Kidney (tissue), 13 donors: ENCODE measurements at regions not wholly inside any gene's neighbourhood (a gene's known extent, or its start where the extent isn't known, plus 50 kb on each side); places are given as distances from the start of the nearest gene placed in this dataset.
A peak's percentile ranks its signal among the peaks of the same experiment; 100 is the strongest.
"Not testable (repeated sequence)": the region's sequence is repeated elsewhere in the genome, so short reads cannot be mapped to it uniquely, and the experiment has no call there.

Source experiments
- DNase-seq, 5 donors: peaks; one replicate each; pipeline ENCODE4 v3.0.0-alpha.2; 2013 to 2020
- FAIRE-seq: peaks from 2 replicates; lab custom pipeline; 2012; peaks lifted over from hg19 to GRCh38; lab: Jason Lieb, UNC
- H3K27ac ChIP-seq, 2 donors: one replicate each; pipeline ENCODE4 v1.7.0; 2013; ENCODE audit warnings: low read depth in 2 of 2, low read length in 2 of 2, inconsistent platforms in 1 of 2
- H3K27me3 ChIP-seq: one replicate; pipeline ENCODE4 v1.7.1; 2013; ENCODE audit warnings: low read length, inconsistent platforms; ENCODE audit not compliant: control insufficient read depth, insufficient read depth
- H3K36me3 ChIP-seq, 3 donors: one replicate each; pipeline versions ENCODE4 v1.7.0 to v1.7.1; 2013; ENCODE audit warnings: low read length in 3 of 3, control low read depth in 1 of 3, inconsistent platforms in 1 of 3; ENCODE audit not compliant: insufficient read depth in 3 of 3, control insufficient read depth in 2 of 3
- H3K4me1 ChIP-seq, 3 donors: one replicate each; pipeline versions ENCODE4 v1.7.0 to v1.7.1; 2013; ENCODE audit warnings: low read length in 3 of 3, inconsistent platforms in 1 of 3, low read depth in 1 of 3; ENCODE audit not compliant: control insufficient read depth in 2 of 3, insufficient read depth in 2 of 3
- H3K4me3 ChIP-seq, 3 donors: one replicate each; pipeline versions ENCODE4 v1.7.0 to v1.8.1; 2013; ENCODE audit warnings: low read length in 3 of 3, control low read depth in 1 of 3, inconsistent platforms in 1 of 3
- H3K9ac ChIP-seq, 3 donors: one replicate each; pipeline versions ENCODE4 v1.7.0 to v1.7.1; 2013; ENCODE audit warnings: low read length in 3 of 3, control low read depth in 1 of 3, inconsistent platforms in 1 of 3
- H3K9me3 ChIP-seq, 3 donors: one replicate each; pipeline versions ENCODE4 v1.7.0 to v1.7.1; 2013; ENCODE audit warnings: low read length in 3 of 3, control low read depth in 1 of 3, inconsistent platforms in 1 of 3; ENCODE audit not compliant: control insufficient read depth in 2 of 3, insufficient read depth in 1 of 3
- intact Hi-C: fragments of 100-400 bp; cut with DNase I; formaldehyde crosslinking; loops from one replicate; pipeline ENCODE4 v1.11.1; 2022
- TF ChIP-seq, protein P1 (sequence below): IDR thresholded peaks from 3 replicates; pipeline ENCODE4 v1.5.1; 2012; ENCODE audit warnings: mild to moderate bottlenecking, moderate library complexity, borderline replicate concordance; ENCODE audit not compliant: insufficient read depth; ENCODE audit errors: extremely low read depth
- donor health status: control.
- donor health status: control.
- donor health status: control.
- donor health status: control.
- donor health status: control.
- donor health status: DM: yes; HTN: yes; CAD: no.
- donor health status: Normal renal cell carcinoma (clear cell type).

DNA sequence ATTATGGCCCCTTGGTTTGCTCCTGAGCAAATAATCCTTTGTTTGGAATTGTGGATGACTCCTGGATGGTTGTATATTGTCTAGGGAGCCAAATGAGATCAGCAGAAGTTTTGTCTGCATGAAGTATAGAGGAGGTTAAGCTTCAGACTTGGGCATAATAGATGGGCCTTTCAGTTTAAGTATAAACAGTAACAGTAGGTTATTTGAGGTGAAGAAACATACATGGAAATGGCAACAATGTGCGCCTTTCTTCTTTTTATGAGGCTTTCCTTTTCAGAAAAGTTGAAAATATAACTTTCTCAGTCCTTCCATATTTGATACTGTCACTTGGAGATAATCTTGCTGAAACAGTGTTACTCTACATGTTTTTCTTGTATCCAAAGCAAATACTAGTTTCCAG is 63.7 kb upstream of the PPP1R12A start:
- DNase-seq = no peak
- no peak overlapping the region for H3K4me3 ChIP-seq
- H3K9ac ChIP-seq = no peak overlapping the region
- H3K36me3 ChIP-seq = no peaks in the 10 kb centered on the region
- H3K27me3 ChIP-seq = no peaks in the 10 kb centered on the region
- no peak for FAIRE-seq
- TF ChIP-seq, protein P1, sequence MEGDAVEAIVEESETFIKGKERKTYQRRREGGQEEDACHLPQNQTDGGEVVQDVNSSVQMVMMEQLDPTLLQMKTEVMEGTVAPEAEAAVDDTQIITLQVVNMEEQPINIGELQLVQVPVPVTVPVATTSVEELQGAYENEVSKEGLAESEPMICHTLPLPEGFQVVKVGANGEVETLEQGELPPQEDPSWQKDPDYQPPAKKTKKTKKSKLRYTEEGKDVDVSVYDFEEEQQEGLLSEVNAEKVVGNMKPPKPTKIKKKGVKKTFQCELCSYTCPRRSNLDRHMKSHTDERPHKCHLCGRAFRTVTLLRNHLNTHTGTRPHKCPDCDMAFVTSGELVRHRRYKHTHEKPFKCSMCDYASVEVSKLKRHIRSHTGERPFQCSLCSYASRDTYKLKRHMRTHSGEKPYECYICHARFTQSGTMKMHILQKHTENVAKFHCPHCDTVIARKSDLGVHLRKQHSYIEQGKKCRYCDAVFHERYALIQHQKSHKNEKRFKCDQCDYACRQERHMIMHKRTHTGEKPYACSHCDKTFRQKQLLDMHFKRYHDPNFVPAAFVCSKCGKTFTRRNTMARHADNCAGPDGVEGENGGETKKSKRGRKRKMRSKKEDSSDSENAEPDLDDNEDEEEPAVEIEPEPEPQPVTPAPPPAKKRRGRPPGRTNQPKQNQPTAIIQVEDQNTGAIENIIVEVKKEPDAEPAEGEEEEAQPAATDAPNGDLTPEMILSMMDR = no peak
- intact Hi-C loops = no loop called here
- H3K27ac ChIP-seq = no peak overlapping the region
- no peaks in the 10 kb centered on the region for H3K4me1 ChIP-seq
- no peaks in the 10 kb centered on the region for H3K9me3 ChIP-seq

DNA sequence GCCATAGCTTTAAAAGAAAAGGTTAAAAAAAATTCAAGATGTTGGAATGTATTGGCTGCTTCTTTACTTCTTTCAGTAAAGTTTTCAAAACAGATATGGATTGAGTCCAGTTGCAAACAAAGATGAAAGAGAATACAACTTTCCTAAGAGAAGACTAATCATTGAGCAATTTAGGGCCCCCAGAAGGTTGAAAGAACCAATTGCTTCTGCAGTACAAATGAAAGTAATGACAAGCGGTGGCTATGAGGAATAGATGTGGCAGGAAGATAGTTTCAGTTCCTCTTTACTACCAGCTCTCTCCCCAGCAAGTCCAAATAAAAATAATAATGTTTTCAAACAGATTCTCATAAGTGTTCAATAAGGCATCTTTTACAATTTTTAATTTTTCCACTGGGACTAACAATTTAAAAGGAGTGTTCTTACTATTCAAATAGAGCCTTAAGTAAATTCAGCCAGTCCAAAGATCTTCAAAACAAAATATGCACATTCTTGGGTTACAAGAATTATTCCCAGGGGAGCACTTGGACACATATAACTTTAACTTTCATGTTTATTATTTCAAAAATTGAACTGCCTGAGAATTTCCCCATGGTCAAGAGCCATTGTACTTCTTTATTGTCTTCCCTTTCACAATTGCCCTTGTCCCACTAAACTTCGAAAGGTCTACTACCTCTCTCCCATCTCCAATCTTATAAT is 62.3 kb upstream of the PPP1R12A start:
- no peak overlapping the region for H3K9ac ChIP-seq
- no peak for FAIRE-seq
- no peaks in the 10 kb centered on the region for H3K4me1 ChIP-seq
- no peaks in the 10 kb centered on the region for H3K9me3 ChIP-seq
- intact Hi-C loops = no loop called here
- H3K4me3 ChIP-seq = no peak overlapping the region
- no peaks in the 10 kb centered on the region for H3K36me3 ChIP-seq
- H3K27ac ChIP-seq = no peak overlapping the region
- no peaks in the 10 kb centered on the region for H3K27me3 ChIP-seq
- peak in 1 of 5 donors; percentile 8 for DNase-seq
- TF ChIP-seq, protein P1 = no peak

DNA sequence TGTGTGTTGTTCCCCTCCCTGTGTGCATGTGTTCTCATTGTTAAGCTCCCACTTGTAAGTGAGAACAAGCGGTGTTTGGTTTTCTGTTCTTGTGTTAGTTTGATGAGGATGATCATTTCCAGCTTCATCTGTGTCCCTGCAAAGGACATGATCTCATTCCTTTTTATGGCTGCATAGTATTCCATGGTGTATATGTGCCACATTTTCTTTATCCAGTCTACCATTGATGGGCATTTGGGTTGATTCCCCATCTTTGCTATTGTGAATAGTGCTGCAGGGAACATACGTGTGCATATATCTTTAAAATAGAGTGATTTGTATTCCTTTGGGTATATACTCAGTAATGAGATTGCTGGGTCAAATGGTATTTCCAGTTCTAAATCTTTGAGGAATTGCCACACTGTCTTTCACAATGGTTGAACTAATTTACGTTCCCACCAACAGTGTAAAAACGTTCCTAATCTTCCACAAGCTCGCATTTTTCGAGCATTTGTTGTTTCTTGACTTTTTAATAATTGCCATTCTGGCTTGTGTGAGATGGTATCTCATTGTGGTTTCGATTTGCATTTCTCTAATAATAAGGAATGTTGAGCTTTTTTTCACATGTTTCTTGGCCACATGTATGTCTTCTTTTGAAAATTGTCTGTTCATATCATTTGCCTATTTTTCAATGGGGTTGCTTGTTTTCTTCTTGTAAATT is 60.6 kb upstream of the PPP1R12A start:
- H3K4me1 ChIP-seq, H3K27me3 ChIP-seq, FAIRE-seq, H3K9me3 ChIP-seq, H3K4me3 ChIP-seq, H3K27ac ChIP-seq, H3K36me3 ChIP-seq, H3K9ac ChIP-seq, DNase-seq, intact Hi-C loops: not testable (repeated sequence)

DNA sequence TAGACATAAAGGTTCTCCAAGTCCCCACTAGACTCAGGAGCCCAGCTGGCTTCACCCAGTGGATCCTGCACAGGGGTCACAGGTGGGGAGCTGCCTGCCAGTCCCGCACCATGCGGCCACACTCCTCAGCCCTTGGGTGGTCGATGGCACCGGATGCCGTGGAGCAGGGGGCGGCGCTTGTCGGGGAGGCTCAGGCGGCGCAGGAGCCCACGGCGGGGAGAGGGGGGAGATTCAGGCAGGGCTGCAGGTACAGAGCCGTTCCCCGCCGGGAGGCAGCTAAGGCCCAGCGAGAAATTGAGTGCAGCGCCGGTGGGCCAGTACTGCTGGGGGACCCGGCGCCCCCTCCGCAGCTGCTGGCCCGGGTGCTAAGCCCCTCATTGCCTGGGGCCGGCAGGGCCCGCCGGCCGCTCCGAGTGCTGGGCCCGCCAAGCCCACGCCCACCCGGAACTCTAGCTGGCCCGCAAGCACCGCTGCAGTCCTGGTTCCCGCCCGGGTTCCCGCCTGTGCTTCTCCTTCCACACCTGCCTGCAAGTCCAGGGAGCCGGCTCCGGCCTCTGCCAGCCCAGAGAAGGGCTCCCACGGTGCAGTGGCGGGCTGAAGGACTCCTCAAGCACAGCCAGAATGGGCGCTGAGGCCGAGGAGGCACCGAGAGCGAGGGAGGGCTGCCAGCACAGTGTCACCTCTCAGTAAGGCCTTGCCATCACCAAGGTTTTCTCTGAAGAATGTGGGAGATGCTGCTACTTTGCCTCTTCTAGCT is 58.4 kb upstream of the PPP1R12A start:
- H3K27me3 ChIP-seq = no peaks in the 10 kb centered on the region
- intact Hi-C loops = no loop called here
- no peaks in the 10 kb centered on the region for H3K36me3 ChIP-seq
- no peak overlapping the region for H3K9ac ChIP-seq
- no peak for FAIRE-seq
- no peak overlapping the region for H3K27ac ChIP-seq
- no peaks in the 10 kb centered on the region for H3K4me1 ChIP-seq
- no peaks in the 10 kb centered on the region for H3K9me3 ChIP-seq
- TF ChIP-seq, protein P1 = no peak
- DNase-seq = no peak
- no peak overlapping the region for H3K4me3 ChIP-seq
